ENCODE measurements at regions not wholly inside any gene's neighbourhood (a gene's known extent, or its start where the extent isn't known, plus 50 kb on each side); places are given as distances from the start of the nearest gene placed in this dataset.

DNA sequence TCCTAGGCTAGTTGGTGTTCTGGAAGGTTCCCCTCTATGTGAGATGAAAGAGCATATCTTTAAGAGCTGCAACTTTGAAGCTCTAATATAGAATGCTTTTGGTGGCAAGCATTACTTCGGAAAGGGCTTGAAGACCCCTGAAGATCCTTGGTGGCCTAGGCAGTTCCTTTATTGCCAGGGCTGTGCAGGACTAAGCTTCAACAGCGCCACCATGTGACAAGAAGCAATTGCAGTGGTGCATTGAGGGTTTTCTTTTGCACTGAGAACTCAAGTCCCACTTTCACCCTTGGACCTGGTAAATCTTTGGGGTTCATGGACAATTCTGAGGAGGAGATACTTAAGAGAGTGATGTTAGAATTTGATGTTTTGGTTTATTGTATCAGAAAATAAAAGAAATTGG is 237.4 kb upstream of the GMDS start:
- TF ChIP-seq, protein P1, sequence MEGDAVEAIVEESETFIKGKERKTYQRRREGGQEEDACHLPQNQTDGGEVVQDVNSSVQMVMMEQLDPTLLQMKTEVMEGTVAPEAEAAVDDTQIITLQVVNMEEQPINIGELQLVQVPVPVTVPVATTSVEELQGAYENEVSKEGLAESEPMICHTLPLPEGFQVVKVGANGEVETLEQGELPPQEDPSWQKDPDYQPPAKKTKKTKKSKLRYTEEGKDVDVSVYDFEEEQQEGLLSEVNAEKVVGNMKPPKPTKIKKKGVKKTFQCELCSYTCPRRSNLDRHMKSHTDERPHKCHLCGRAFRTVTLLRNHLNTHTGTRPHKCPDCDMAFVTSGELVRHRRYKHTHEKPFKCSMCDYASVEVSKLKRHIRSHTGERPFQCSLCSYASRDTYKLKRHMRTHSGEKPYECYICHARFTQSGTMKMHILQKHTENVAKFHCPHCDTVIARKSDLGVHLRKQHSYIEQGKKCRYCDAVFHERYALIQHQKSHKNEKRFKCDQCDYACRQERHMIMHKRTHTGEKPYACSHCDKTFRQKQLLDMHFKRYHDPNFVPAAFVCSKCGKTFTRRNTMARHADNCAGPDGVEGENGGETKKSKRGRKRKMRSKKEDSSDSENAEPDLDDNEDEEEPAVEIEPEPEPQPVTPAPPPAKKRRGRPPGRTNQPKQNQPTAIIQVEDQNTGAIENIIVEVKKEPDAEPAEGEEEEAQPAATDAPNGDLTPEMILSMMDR (tag by site-specific recombination; IDR thresholded peaks at IDR 0.05): no peak
- no peak for TF ChIP-seq ZEB2 (tag by site-specific recombination; IDR thresholded peaks at IDR 0.05)
- TF ChIP-seq ZNF146 (tag by site-specific recombination; IDR thresholded peaks at IDR 0.05): no peak
- TF ChIP-seq KLF16 (tag by site-specific recombination; IDR thresholded peaks at IDR 0.05): no peak
- TF ChIP-seq, protein P2, sequence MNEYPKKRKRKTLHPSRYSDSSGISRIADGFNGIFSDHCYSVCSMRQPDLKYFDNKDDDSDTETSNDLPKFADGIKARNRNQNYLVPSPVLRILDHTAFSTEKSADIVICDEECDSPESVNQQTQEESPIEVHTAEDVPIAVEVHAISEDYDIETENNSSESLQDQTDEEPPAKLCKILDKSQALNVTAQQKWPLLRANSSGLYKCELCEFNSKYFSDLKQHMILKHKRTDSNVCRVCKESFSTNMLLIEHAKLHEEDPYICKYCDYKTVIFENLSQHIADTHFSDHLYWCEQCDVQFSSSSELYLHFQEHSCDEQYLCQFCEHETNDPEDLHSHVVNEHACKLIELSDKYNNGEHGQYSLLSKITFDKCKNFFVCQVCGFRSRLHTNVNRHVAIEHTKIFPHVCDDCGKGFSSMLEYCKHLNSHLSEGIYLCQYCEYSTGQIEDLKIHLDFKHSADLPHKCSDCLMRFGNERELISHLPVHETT (tag by site-specific recombination; IDR thresholded peaks at IDR 0.05): no peak
- no peak for TF ChIP-seq REPIN1 (tag by site-specific recombination; IDR thresholded peaks at IDR 0.05; ENCODE audit: low read depth)
- TF ChIP-seq SCRT2 (tag by site-specific recombination; IDR thresholded peaks at IDR 0.05): no peak
- TF ChIP-seq ZNF121 (tag by site-specific recombination; IDR thresholded peaks at IDR 0.05): no peak
- no peak for TF ChIP-seq ZBTB21 (tag by site-specific recombination; IDR thresholded peaks at IDR 0.05)
